ENCODE measurements at regions not wholly inside any gene's neighbourhood (a gene's known extent, or its start where the extent isn't known, plus 50 kb on each side); places are given as distances from the start of the nearest gene placed in this dataset.

GRCh38 chr3:73772076-73772886, 147.5 kb upstream of the PDZRN3 start:
- no peak for TF ChIP-seq RBBP5 (conservative IDR thresholded peaks at IDR 0.05)
- no peak overlapping the region for H3K27ac ChIP-seq (ENCODE audit: control insufficient read depth, insufficient read depth)
- 0% methylated on average over 3 of the region's 3 CpGs for WGBS (ENCODE audit: insufficient coverage, insufficient replicate concordance, low lambda C conversion rate, missing lambda C conversion rate)
- DNase-seq (ENCODE audit: low read depth, low spot score) (no peak), FAIRE-seq (no peak), ATAC-seq (no peak)
- H3K79me2 ChIP-seq (ENCODE audit: control insufficient read depth, insufficient read depth, low read length): no peaks in the 10 kb centered on the region
- ChIA-PET SMC1A (ENCODE audit: uncharacterized antibody, unreplicated experiment) (no interaction called here), RAD21 (ENCODE audit: unreplicated experiment) (no interaction called here), CTCF (no interaction called here), POLR2A (no interaction called here)
- H4K20me1 ChIP-seq (ENCODE audit: control insufficient read depth, insufficient read depth): no peaks in the 10 kb centered on the region
- no peak overlapping the region for H2AFZ ChIP-seq (ENCODE audit: control insufficient read depth, low read depth, low read length)
- no peaks in the 10 kb centered on the region for H3K9me3 ChIP-seq (replicated peaks; ENCODE audit: control insufficient read depth, insufficient read depth, low read length)
- H3K36me3 ChIP-seq (ENCODE audit: control insufficient read depth in 2 of 2, insufficient read depth in 2 of 2, low read length in 1 of 2): no peaks in the 10 kb centered on the region
- H3K9ac ChIP-seq (ENCODE audit: control insufficient read depth, insufficient read depth, low read length): no peak overlapping the region
- H3K4me3 ChIP-seq: no peak overlapping the region
- BruUV-seq (replicated peaks): no TSS peak
- no peaks in the 10 kb centered on the region for H3K27me3 ChIP-seq (replicated peaks in 1 of 2; ENCODE audit: control insufficient read depth in 2 of 2, insufficient read depth in 2 of 2, low read length in 1 of 2)
- in situ Hi-C loops (cut with MboI) (no loop called here), intact Hi-C loops (cut with micrococcal nuclease; ENCODE audit: unreplicated experiment) (no loop called here)
- no peaks in the 10 kb centered on the region for H3K4me1 ChIP-seq (ENCODE audit: control insufficient read depth, insufficient read depth, low read length)
- H3K4me2 ChIP-seq (ENCODE audit: control insufficient read depth, insufficient read depth): no peak overlapping the region

- in situ Hi-C loops (cut with MboI): no loop called here
- ChIA-PET RAD21 (ENCODE audit: unreplicated experiment) (no interaction called here), POLR2A (no interaction called here), CTCF (interaction anchor here (1.0 kb wide), 1 partner anchor 264 kb away, joined by 3 read pairs; no protein-coding TSS in a partner anchor), SMC1A (ENCODE audit: uncharacterized antibody, unreplicated experiment) (no interaction called here)
- Histone ChIP-seq H3K27me3 (replicated peaks in 1 of 2; ENCODE audit: control insufficient read depth in 2 of 2, insufficient read depth in 2 of 2, low read length in 1 of 2) (no peaks in the 10 kb centered on the region), H3K27ac (ENCODE audit: control insufficient read depth, insufficient read depth) (no peak overlapping the region), H2AFZ (ENCODE audit: control insufficient read depth, low read depth, low read length) (no peak overlapping the region), H4K20me1 (ENCODE audit: control insufficient read depth, insufficient read depth) (no peaks in the 10 kb centered on the region), H3K79me2 (ENCODE audit: control insufficient read depth, insufficient read depth, low read length) (no peaks in the 10 kb centered on the region), H3K4me3 (no peak overlapping the region), H3K36me3 (ENCODE audit: control insufficient read depth in 2 of 2, insufficient read depth in 2 of 2, low read length in 1 of 2) (no peaks in the 10 kb centered on the region), H3K4me1 (ENCODE audit: control insufficient read depth, insufficient read depth, low read length) (no peaks in the 10 kb centered on the region), H3K9me3 (replicated peaks; ENCODE audit: control insufficient read depth, insufficient read depth, low read length) (no peaks in the 10 kb centered on the region), H3K4me2 (ENCODE audit: control insufficient read depth, insufficient read depth) (no peak overlapping the region), H3K9ac (ENCODE audit: control insufficient read depth, insufficient read depth, low read length) (no peak overlapping the region)
- DNase-seq (ENCODE audit: low read depth, low spot score) (no peak), FAIRE-seq (no peak), ATAC-seq (no peak)
- intact Hi-C loops (cut with micrococcal nuclease; ENCODE audit: unreplicated experiment): no loop called here
- BruUV-seq (replicated peaks): no TSS peak
- 30% methylated on average over 5 of the region's 5 CpGs for WGBS (ENCODE audit: insufficient coverage, insufficient replicate concordance, low lambda C conversion rate, missing lambda C conversion rate)
- TF ChIP-seq PAX8 (IDR thresholded peaks at IDR 0.05): no peak
- TF ChIP-seq CEBPZ (IDR thresholded peaks at IDR 0.05; ENCODE audit: low read depth, low read length): no peak
- no peak for TF ChIP-seq RCOR1 (conservative IDR thresholded peaks at IDR 0.05; ENCODE audit: low read depth, low read length)
- no peak for TF ChIP-seq NR2C1 (IDR thresholded peaks at IDR 0.05)
- no peak for TF ChIP-seq PBX3 (IDR thresholded peaks at IDR 0.05; ENCODE audit: insufficient replicate concordance, low read depth, low read length)
- TF ChIP-seq IRF4 (IDR thresholded peaks at IDR 0.05; ENCODE audit: low read depth, low read length): no peak
- TF ChIP-seq BMI1 (IDR thresholded peaks at IDR 0.05; ENCODE audit: borderline replicate concordance): no peak
- no peak for TF ChIP-seq ZZZ3 (IDR thresholded peaks at IDR 0.05; ENCODE audit: control insufficient read depth, insufficient read length, low read depth)
- TF ChIP-seq HCFC1 (IDR thresholded peaks at IDR 0.05; ENCODE audit: low read length): no peak
- TF ChIP-seq MTA2 (IDR thresholded peaks at IDR 0.05; ENCODE audit: low read depth): no peak
- no peak for TF ChIP-seq RELA (IDR thresholded peaks at IDR 0.05; ENCODE audit: borderline replicate concordance, partially characterized antibody)
Observed at GRCh38 chr3:73768524-73769308, 144.0 kb upstream of the PDZRN3 start.

Data from GM12878 (cell line).